ENCODE measurements at regions not wholly inside any gene's neighbourhood (a gene's known extent, or its start where the extent isn't known, plus 50 kb on each side); places are given as distances from the start of the nearest gene placed in this dataset.
A peak's percentile ranks its signal among the peaks of the same experiment; 100 is the strongest.

GRCh38 chr3:124438813-124439212 lies 291.4 kb upstream of the UMPS start:
- Histone ChIP-seq H2BK5ac (ENCODE audit: low read depth, low read length) (no peak overlapping the region), H4K5ac (ENCODE audit: insufficient read length, low read depth, low read length) (no peak overlapping the region), H3K36me3 (ENCODE audit: control insufficient read depth in 2 of 4, insufficient read depth in 4 of 4, low read length in 3 of 4) (no peaks in the 10 kb centered on the region), H3K27ac (ENCODE audit: low read depth, low read length) (no peak overlapping the region), H3K27me3 (replicated peaks in 1 of 4; ENCODE audit: control insufficient read depth in 3 of 4, extremely low read depth in 1 of 4, insufficient read depth in 3 of 4, low read length in 3 of 4) (no peaks in the 10 kb centered on the region), H3K18ac (ENCODE audit: extremely low read depth, low read length) (no peak overlapping the region), H3K14ac (ENCODE audit: insufficient read length) (no peak overlapping the region), H3K23ac (ENCODE audit: insufficient read length) (no peak overlapping the region), H3K4ac (replicated peaks; ENCODE audit: insufficient read length, low read depth, low read length) (no peak overlapping the region), H3K79me1 (ENCODE audit: low read depth, low read length) (no peaks in the 10 kb centered on the region), H2AFZ (ENCODE audit: low read length) (no peak overlapping the region), H3K4me3 (ENCODE audit: extremely low read depth in 1 of 4, insufficient read depth in 2 of 4, low read depth in 3 of 4, low read length in 4 of 4) (no peak overlapping the region), H3K9me3 (ENCODE audit: insufficient read depth in 2 of 2, low read depth in 1 of 2, low read length in 1 of 2) (no peaks in the 10 kb centered on the region), H3K56ac (replicated peaks; ENCODE audit: insufficient read length, low read depth, low read length) (no peak overlapping the region), H4K91ac (replicated peaks; ENCODE audit: insufficient read length, low read length) (no peak overlapping the region), H2BK15ac (ENCODE audit: low read length) (no peak overlapping the region), H3K9ac (replicated peaks in 1 of 4; ENCODE audit: extremely low read depth in 1 of 4, low read depth in 3 of 4, low read length in 3 of 4) (no peak overlapping the region), H3K4me1 (replicated peaks in 1 of 4; ENCODE audit: control insufficient read depth in 3 of 4, insufficient read depth in 4 of 4, low read length in 3 of 4) (peaks cover 0 to 3% (median 0%) of the 10 kb centered on the region in 4 experiments; a peak in 2 of 7 replicates), H3K23me2 (ENCODE audit: low read depth, low read length) (no peaks in the 10 kb centered on the region; the same call in 1 of the 2 replicates), H4K20me1 (replicated peaks in 1 of 2; ENCODE audit: control insufficient read depth in 1 of 2, insufficient read depth in 2 of 2, low read length in 2 of 2) (no peaks in the 10 kb centered on the region), H2BK20ac (ENCODE audit: low read length) (no peak overlapping the region), H2AK5ac (ENCODE audit: low read depth, low read length) (no peak overlapping the region), H4K8ac (ENCODE audit: extremely low read depth, insufficient read depth, low read length) (no peak overlapping the region), H3K79me2 (ENCODE audit: control insufficient read depth in 1 of 2, insufficient read depth in 2 of 2, low read length in 2 of 2) (no peaks in the 10 kb centered on the region), H3K4me2 (ENCODE audit: insufficient read depth in 1 of 2, low read depth in 2 of 2, low read length in 2 of 2) (0 out of 4 replicates have a peak overlapping the region, but pooled peaks have one; percentile 14 to 15), H2BK12ac (ENCODE audit: low read depth, low read length) (no peak overlapping the region; the same call in 1 of the 2 replicates), H2BK120ac (replicated peaks; ENCODE audit: low read depth, low read length) (no peak overlapping the region)
- peak; percentile 73 for FAIRE-seq
- peak; percentile 86 for TF ChIP-seq POU5F1 (IDR thresholded peaks at IDR 0.05; ENCODE audit: low read depth, low read length)
- no peak for TF ChIP-seq PHF8 (conservative IDR thresholded peaks at IDR 0.05; ENCODE audit: low read depth, low read length)
- no peak for DNase-seq (ENCODE audit: low read depth in 1 of 2, low spot score in 2 of 2)
- CTCF ChIA-PET (ENCODE audit: partially characterized antibody): interaction anchor here (1.1 to 1.6 kb wide), 2 partner anchors 10 to 110 kb away, joined by 3 to 5 read pairs; no protein-coding TSS in a partner anchor
- WGBS, 2 experiments (ENCODE audit: extremely low coverage in 1 of 2, insufficient coverage in 1 of 2, insufficient read length in 1 of 2, insufficient replicate concordance in 2 of 2, low coverage in 1 of 2, low lambda C conversion rate in 2 of 2, missing lambda C conversion rate in 1 of 2): 36% methylated on average over 4 of the region's 4 CpGs; no CpG with 5 or more reads in 1 of the 2 experiments
- POLR2A ChIA-PET (ENCODE audit: partially characterized antibody): no interaction called here
